Glomerular visceral epithelial cell (primary cell): ENCODE measurements at regions not wholly inside any gene's neighbourhood (a gene's known extent, or its start where the extent isn't known, plus 50 kb on each side); places are given as distances from the start of the nearest gene placed in this dataset.

Experiments used
- DNase-seq: peaks from one replicate; pipeline ENCODE4 v3.0.0-alpha.2; 2016; ENCODE audit errors: extremely low spot score

DNA sequence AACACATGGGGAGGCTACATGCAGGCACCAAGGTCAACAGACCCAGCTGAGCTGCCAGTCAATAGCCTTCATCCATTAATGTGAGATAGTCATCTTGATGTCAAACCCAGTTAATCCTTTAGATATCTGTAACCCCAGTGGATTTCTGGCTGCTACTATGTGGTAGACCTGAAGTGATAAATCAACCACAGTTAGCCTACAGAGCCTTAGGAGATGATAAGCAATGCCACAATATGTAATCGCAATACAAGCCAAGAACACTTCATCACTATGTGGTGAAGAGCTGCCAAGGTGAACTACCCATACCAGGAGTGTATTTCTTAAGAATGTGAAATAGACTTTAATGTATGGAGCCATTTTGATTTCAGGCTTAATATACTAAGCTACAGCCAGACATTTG lies 1175.5 kb downstream of the DTWD2 start:
- no peak for DNase-seq

DNA sequence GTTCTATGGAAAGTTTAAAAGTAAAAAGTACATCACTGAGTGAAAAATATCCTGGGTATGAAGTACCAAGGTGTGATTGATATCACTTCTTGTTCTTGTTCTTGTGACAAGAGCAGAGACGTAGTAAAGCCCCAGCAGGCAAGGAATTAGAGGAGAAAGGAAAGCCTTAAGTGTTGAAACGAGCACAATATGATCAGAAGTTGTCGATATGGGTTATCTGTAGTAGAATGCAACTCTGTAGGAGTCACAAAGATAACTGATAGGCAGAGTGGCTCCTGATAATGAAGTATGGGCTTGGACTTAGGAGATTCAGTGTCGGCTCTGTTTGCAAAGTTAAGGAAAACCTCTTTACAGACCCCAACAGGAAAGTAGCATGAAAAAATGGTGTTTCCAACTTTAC lies 1179.1 kb downstream of the DTWD2 start:
- DNase-seq: no peak

DNA sequence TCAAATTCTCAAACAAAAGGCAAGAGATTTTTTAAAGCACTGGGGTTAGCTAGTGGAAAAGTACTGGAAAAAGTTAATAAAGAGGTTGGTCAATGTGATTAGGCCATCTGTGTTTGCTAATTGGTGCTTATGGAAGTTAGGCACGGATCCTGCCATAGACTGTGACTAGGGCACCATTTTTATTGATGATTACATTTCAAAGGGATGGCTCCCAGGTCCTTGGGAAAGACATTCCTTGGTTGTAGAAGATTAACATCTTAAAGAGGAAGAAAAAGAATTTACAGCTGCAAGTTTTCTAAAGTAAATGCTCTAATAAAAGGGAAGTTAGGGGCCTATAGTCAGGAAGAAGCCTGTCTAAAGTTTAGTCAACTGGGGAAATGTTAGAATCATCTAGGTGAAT lies 1183.3 kb downstream of the DTWD2 start:
- DNase-seq: no peak

DNA sequence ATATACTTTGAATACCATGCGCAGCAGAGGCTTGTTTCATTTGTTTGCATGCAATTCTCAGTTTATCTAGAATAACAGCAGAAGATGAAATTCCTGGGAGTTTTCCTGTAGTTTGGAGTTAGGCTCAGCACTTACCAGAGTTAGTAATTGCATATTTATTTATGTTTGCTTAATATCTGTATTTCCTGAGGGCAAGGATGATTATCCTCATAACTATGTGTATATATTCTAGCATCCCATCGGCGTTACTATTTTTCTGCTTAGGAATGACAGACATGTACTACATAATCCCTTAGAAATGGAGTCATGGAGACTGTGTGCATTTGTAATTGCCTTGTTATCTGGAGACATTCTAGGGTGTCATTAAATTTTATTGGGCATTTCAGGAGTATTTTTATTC lies 1184.8 kb downstream of the DTWD2 start:
- no peak for DNase-seq

DNA sequence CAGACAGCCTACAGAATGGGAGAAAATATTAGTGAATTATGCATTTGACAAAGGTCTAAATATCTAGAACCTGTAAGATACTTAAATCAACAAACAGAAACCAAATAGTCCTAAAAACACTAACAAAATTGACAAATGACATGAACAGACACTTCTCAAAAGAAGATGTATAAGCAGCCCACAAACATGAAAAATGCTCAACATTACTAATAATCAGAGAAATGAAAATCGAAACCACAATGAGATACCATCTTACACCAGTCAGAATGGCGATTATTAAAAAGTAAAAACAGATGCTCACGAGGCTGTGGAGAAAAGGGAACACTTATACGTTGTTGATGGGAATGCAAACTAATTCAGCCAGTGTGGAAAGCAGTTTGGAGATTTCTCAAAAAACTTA lies 1186.8 kb downstream of the DTWD2 start:
- no peak for DNase-seq

DNA sequence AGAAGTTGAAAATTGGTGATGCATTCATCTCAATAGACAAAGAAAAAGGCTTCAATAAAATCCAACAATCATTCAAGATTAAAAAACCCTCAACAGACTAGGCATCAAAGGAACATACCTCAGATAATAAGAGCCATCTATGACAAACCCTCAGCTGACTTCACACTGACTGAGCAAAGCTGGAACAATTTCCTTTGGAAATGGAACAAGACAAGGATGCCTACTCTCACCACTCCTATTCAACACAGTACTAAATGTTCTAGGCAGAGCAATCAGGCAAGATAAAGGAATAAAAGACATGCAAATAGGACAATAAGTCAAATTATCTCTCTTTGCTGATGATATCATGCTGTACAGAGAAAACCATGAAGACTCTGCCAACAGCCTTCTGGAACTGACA lies 1188.1 kb downstream of the DTWD2 start:
- DNase-seq: no peak

DNA sequence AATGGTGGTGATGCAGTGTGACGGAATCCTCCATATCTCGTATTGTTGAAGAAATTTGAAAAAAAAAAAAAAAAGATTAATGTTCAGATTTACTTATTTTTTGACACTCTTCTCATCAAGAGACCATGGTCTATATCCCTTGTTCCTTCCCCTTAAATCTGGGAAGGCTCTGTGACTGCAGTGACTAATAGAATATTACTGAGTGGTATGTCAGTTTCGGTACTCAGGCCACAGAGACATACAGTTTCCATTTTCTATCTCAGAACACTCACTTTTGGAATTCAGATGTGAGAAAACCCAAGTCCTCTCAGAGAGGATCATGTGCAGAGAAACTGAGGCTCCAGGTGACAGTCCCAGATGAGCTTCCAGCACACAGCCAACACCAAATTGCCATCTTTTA lies 1193.5 kb downstream of the DTWD2 start:
- DNase-seq: no peak

DNA sequence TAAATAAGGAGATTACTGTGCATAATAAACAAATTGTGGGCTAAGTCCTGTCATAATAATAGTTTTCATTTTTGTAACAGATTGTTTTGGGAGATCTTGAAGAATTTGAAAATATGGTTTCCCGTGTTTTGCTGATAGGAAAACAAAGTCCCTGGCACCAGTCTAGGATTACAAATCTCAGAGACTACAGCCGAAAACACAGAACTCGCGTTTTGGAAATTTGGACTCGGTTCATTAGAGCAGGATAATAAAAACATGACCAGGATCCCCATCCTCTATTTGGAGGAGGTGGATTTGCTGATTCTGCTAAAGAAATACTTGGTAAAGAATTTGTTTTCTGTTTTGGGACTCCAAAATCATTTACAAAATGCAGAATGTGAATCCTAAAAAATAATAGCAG lies 1194.4 kb downstream of the DTWD2 start:
- DNase-seq: no peak

DNA sequence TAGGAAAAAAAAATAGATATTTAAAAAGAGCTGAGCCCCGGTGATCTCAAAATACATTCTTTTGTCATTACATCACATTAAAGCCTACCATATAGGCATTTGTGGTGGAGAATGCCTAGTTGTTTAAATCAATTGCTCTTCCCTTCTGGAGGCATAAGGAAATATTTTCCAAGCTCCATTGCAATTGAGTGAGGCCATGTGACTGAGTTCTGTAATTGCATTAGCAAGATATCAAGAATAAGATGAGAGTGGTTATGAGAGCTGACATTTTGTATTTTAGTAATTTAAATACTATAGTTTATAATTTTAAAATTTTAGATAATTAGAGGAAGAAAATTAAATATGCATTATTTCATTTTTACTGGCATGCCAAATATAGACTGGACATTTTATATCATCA lies 1195.9 kb downstream of the DTWD2 start:
- DNase-seq: no peak

DNA sequence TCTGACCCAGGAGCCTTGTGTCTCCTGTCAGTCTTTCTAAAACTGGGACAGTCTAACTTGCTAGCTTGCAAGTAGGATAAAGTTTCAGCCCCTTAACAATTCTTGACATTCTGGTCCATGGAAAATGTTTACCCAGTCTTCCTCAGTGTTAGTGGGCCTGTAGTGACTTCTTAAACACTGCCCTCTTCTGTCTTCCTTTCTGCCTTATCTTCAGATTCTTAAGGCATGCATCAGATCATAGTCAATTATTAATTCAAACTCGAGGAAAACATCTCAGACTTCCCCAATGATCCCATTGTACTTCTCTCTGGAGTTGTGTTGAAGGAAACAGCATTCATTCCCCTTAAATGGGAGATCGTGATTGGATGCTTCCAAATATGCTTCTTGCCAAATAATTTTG lies 1199.8 kb downstream of the DTWD2 start:
- peak; percentile 15 for DNase-seq

DNA sequence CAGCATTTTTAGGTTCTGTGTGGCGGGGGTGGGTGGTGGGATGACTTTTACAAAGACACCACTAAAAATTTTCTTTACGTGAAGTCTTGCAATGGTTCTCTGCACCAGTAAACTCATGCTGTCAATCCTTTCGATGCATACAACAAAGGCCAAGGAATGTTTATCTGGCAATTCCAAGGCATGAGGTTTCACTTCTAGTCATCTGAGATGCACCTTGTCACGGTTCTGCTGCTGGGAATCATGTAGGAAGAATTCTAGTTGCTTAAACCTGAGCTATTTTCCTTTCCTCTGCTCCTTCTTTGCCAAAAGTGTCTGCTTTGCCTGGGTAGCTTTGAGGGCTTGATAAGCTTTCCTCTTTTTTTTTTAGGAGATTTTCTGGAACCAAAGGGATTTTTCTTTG lies 1204.5 kb upstream of the SEMA6A start:
- DNase-seq: no peak

DNA sequence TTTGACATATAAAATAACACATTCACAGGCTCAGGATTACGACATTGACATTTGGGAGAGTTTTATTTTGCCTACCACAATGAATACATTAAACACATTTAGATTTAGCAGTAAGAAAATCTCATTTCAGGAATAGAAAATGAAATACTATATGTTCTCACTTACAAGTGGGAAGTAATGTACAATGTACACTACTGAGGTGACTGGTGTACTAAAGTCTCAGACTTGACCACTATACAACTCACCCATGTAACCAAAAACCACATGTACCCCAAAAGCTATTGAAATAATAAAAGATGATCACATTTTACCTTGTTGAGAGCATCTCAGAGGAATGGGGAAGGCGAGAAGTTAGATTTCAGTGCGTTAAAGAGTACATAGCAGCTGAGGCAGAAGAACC lies 1202.4 kb upstream of the SEMA6A start:
- no peak for DNase-seq

DNA sequence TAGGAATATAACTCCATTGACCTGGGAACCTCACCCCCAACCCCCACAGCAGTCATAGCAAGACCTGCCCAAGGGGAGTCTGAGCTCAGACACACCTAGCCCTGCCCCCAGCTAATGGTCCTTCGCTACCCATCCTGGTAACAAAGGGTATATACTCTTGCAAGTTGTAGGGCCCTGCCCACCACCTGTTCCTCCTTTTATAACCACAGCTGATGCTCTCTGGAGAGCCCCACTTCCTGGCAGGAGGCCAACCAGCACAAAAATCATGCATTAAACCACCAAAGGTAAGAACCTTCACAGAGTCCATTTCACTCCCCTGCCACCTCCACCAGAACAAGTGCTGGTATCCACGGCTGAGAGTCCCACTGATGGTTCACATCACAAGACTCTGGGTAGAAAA lies 1195.3 kb upstream of the SEMA6A start:
- DNase-seq: no peak

DNA sequence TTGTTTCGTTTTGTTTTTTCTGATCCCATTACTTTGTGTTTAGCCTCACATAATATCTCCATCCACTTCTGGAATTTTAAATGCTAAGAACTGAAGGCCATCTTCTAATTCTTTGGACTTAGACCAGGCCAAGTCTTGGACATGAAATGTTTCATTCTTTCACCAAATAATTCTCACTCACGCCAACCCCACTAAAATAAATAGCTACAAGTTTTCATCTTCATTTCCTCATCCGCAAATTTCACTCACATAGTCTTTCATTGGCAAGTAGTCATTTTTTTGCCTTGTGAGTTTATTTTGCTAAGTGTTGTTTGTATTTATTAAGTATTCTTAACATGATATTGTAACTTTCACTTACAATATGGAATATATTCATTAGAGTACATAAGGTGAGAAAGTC lies 1188.6 kb upstream of the SEMA6A start:
- no peak for DNase-seq

DNA sequence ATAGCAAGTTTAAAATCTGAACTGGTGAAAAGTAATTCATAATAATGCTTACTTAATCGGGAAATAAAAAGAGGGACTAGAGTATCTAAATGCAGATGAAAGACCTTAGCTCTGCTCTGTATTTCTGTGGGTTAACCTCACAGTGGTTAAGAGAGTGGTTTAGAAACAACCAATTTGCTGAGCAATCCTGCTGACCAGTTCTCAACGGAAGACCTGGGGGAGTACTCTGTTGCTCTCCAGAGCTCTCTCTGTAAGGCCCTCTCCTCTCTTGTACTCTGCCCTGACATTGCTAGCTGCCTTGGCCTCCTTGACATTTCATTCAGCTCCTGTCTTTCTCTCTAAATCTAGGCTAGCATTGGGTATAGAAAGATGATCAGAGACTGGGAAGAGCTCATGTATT lies 1186.6 kb upstream of the SEMA6A start:
- no peak for DNase-seq

DNA sequence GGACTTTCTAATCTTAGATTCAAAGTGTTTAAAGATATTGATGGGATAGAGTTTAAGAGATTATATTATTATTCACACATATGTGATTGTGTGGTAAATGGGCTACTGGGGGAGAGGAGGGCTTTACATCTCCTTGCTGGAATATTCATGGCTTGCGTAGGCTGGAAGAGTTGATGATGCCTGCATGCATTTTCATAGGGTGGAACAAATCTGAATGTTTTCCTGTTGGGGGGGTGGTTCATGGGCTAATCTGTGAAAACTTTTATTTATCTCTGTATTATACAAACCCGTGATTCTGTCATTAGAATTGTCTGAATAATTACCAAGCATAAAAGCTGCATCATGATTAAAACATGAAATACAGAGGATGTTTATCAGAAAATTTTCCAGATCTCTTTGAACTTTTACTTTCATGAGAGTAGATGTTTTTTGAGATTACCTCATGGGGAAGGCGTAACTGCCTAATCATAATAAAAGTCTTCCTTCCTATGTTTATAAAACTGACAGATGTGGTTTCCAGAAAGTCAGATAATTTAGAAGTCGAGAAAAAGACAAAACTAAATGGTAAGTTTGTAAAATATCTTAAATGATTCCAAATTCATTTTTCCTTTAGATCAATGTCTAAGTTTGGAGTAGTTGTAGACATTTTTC lies 1185.4 kb upstream of the SEMA6A start:
- DNase-seq: no peak

DNA sequence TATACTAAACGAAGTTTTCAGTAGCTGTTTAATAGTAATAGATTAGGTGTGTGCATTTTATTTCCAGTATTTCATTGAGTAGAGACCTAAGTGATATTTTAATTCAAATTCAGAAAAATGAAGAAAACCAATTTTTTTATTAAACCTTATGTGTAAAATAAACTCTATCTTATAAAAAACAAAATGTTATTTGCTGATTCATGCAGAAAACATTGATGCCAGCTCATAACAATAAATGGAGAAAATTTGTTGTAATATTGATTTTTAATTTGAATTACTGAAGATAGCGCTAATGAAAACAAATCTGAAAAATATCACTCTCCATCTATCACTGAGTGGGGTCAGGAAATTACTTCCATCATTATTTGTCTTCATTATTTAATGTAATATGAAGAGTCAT lies 1177.8 kb upstream of the SEMA6A start:
- no peak for DNase-seq

DNA sequence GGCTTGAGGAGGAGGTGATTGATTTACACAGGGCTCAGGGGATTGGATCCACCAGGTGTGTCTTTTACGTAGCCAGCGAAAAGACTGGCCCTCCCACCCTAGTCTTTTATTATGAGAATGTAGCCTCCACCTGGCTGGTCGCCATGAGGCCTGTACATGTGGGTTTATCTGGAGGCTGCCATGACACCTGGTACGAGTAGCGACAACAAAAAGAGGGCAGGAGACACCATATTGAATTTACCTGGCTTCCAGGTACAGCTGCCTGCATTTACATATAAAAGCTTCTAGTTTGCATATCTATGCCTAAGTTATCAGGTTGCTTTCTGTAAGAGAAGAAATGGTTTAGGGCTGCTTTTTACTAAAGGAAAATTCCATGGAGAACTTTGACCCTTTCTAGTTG lies 1173.7 kb upstream of the SEMA6A start:
- no peak for DNase-seq

DNA sequence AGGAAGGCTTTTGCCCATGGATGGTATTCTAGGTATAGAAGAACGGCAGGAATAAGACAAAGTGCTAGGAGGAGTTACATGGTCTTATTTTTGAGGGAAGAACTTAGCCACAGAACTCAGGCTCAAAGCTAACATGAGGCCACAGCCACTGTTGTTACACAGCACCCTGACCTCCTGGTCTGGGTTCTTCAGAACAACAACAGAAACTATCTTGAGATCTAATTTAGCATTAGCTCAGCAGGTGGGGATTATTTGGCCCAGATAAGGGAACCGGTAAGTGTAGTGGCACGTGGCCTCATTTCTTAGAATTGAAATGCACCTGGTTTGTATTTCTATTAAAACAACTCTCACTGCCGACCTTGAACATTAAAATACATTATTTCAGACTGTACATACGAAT lies 1168.7 kb upstream of the SEMA6A start:
- DNase-seq: no peak

DNA sequence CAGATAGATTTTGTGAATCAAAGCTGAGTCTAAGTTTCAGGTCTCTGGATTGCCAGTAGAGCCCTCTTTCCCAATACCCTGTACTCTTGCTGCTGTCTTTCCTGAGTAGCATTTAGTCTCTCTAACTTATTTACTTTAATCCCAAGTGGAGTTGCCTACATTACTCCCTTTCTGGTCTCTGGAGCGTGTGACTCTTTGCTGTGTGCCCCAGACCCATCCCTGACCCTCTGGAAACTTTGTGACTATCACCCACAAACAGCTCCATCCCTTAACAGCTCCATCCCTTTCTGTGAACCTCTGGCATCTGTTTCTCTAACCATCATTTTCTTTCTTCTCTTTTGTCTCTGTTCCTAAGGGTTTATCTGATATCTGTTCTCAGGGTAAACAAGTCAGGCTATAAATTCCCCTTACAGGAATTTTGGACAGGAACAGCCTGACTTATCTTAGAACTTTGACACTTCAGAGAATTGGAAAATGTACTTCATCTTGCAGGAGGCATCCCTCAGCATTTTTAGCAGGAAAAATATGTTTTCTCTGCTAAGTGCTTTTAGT lies 1167.1 kb upstream of the SEMA6A start:
- no peak for DNase-seq

DNA sequence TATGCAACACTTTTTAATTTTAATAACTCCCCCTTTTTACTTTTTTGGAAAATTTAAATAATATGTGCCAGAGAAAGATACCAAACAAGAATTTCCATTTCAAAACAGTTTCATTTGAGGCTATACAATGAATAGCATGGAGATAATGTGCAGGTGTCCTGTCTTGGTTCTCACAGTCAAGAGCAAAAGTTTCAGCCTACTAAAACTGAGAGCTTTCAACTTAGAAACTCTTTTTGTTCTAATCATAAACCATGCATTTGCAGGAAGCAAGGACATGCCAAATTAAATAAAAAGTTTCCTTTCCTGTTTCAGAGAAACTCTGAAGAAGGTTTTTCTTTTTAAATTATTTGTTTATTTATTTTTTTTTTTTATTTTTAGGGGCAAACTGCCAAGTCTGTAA lies 1165.6 kb upstream of the SEMA6A start:
- DNase-seq: no peak

DNA sequence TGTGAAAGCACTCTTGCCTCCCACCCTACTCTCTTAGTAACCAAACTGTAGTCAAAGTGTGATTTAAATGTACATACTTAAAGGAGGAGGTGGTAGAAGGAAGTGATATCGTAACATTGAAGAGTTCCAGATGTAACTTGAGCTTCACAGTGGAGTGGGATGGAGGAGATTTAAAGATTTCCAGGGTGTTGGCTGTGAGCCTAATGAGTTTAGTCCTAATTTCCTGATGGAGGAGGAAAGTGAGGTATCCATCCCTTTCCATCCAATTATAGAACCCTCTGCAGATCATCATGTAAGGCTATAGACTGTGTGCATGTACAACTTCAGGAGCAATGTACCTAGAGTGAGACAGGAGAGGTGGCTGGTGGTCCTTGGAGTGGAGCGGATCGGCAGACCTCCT lies 1163.9 kb upstream of the SEMA6A start:
- DNase-seq: no peak

DNA sequence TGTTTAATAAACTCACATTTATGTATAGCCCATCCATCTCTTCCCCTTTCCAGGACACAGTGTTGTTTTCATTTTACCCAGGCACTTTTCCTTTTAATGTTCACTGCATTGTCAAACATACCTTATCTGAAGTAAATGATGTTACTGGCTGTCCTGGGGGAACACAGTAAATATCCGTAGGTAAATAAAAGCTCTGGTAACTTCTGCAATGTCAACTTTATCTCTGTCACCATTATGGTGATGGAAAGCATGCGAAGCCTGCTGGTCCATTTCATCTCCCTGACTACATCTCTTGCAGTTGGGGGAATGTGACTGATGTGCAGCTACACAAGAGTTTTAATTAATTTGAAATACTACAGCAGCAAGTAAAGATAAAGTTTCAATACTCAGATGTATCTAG lies 1162.1 kb upstream of the SEMA6A start:
- no peak for DNase-seq

DNA sequence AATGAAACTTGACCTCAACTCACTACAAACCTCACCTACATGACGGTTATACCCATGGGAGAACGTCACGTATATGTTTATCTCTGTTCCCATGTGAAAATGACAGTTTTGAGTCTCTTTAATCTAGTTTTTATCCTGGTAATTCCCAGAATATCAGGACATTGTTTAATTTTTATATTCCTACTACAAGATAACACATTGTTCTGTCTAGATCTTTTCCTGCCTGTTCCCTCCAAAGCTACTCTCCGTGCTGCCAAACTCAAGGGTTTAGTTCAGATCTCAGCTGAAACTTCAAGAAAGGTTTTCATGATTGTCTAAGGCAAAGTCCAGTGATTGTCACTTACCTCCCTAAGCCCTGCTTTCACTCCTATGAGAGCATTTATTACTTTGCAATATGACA lies 1159.4 kb upstream of the SEMA6A start:
- no peak for DNase-seq
